ES-I3 (cell line): ENCODE measurements at regions not wholly inside any gene's neighbourhood (a gene's known extent, or its start where the extent isn't known, plus 50 kb on each side); places are given as distances from the start of the nearest gene placed in this dataset.

Source experiments
- H3K36me3 ChIP-seq: 2 replicates; pipeline ENCODE4 v1.6.1; 2013; ENCODE audit warnings: mild to moderate bottlenecking, low read length, control low read depth, moderate library complexity; ENCODE audit not compliant: insufficient read depth
- H3K4me1 ChIP-seq: 2 replicates; pipeline ENCODE4 v1.6.1; 2013; ENCODE audit warnings: mild to moderate bottlenecking, control low read depth, low read length; ENCODE audit not compliant: insufficient read depth
- H3K9ac ChIP-seq: 2 replicates; pipeline ENCODE4 v1.6.1; 2013; ENCODE audit warnings: low read depth, mild to moderate bottlenecking, low read length, moderate library complexity
- H3K9me3 ChIP-seq: 2 replicates; pipeline ENCODE4 v1.6.1; 2013; ENCODE audit warnings: mild to moderate bottlenecking, low read length, moderate library complexity; ENCODE audit not compliant: control insufficient read depth, insufficient read depth

GRCh38 chr2:78601113-78601512, 424.4 kb upstream of the REG3G start:
- no peaks in the 10 kb centered on the region for H3K9me3 ChIP-seq
- no peak overlapping the region for H3K9ac ChIP-seq
- H3K36me3 ChIP-seq, result no peaks in the 10 kb centered on the region
- no peaks in the 10 kb centered on the region for H3K4me1 ChIP-seq

DNA sequence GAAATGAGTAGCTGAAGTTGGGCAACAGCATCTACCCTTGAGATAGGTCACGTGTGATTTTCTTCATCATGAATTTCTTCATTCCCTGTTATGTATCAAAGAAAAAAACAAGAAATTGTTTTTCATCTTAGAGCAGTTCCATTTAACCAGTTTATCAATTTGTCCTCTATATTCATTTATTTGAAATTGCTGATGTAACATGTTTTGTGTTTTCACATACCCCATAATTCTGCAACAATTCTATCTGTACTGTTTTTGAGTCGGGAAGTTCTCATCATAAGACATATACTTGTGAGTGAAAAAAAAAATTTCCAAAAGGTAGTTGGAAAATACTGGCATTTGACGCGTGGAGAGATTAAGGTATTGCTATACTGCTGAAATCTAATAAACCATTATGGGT, 422.6 kb upstream of the REG3G start:
- H3K36me3 ChIP-seq, result no peaks in the 10 kb centered on the region
- H3K9ac ChIP-seq, result no peak overlapping the region
- no peaks in the 10 kb centered on the region; the same call in 1 of the 2 replicates for H3K4me1 ChIP-seq
- no peaks in the 10 kb centered on the region for H3K9me3 ChIP-seq

- H3K9ac ChIP-seq, result no peak overlapping the region
- no peaks in the 10 kb centered on the region; the same call in 1 of the 2 replicates for H3K4me1 ChIP-seq
- H3K9me3 ChIP-seq, result no peaks in the 10 kb centered on the region
- H3K36me3 ChIP-seq, result no peaks in the 10 kb centered on the region
Observed at GRCh38 chr2:78606895-78607294, 418.6 kb upstream of the REG3G start.

GRCh38 chr2:78614726-78615125, 410.8 kb upstream of the REG3G start:
- H3K9ac ChIP-seq, result no peak overlapping the region
- no peaks in the 10 kb centered on the region for H3K4me1 ChIP-seq
- no peaks in the 10 kb centered on the region for H3K36me3 ChIP-seq
- H3K9me3 ChIP-seq, result no peaks in the 10 kb centered on the region

DNA sequence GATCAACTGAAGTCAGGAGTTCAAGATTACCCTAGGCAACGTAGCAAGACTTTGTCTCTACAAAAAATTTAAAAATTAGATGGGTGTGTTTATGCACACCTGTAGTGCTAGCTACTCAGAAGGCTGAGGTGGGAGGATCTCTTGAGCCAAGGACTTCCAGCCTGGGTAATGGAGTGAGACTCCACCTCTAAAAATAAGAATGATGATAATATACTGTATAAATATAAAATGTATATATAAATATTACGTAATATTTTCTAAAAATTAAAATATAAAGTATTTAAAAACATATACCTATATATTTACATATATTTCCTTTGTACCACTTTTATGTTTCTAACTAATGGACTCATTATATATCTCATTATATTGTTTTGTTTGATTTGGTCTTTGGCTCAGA, 409.5 kb upstream of the REG3G start:
- Histone ChIP-seq H3K4me1 (no peaks in the 10 kb centered on the region), H3K9me3 (no peaks in the 10 kb centered on the region), H3K36me3 (no peaks in the 10 kb centered on the region), H3K9ac (no peak overlapping the region)

DNA sequence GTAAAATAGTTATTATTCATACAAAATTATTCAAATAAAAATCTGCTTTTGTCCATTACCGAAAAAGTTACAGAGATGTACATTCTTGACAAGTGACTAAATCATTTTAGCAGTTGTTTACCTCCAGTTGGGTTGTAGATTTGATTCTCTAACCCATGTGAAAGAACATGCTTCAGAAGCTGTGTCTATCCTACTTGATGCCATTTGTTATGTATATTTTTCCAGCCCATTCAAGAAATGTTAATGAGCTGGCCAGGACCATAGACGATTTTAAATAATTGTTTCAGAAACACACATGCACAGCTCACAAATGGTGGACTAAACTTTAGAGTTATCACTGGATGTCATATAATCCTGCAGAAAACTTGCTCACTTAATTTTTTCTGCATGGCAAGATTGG, 391.1 kb upstream of the REG3G start:
- H3K9ac ChIP-seq, result no peak overlapping the region
- H3K36me3 ChIP-seq, result no peaks in the 10 kb centered on the region
- H3K9me3 ChIP-seq, result no peaks in the 10 kb centered on the region
- H3K4me1 ChIP-seq, result no peaks in the 10 kb centered on the region

DNA sequence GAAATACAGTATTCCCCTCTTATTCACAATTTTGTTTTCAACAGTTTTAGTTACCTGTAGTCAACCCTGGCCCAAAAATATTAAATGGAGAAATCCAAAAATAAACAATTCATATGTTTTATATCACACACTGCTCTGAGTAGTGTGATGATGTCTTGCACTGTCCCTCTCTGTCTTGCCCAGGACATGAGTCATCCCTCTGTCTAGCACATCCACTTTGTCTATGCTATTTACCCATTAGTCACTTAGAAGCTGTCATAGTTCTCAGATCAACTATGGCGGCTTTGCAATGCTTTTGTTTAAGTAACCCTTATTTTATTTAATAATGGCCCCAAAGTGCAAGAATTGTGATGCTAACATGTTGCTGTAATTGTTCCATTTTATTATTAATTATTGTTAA, 380.6 kb upstream of the REG3G start:
- Histone ChIP-seq H3K9me3 (no peaks in the 10 kb centered on the region), H3K9ac (no peak overlapping the region), H3K4me1 (no peaks in the 10 kb centered on the region), H3K36me3 (no peaks in the 10 kb centered on the region)

DNA sequence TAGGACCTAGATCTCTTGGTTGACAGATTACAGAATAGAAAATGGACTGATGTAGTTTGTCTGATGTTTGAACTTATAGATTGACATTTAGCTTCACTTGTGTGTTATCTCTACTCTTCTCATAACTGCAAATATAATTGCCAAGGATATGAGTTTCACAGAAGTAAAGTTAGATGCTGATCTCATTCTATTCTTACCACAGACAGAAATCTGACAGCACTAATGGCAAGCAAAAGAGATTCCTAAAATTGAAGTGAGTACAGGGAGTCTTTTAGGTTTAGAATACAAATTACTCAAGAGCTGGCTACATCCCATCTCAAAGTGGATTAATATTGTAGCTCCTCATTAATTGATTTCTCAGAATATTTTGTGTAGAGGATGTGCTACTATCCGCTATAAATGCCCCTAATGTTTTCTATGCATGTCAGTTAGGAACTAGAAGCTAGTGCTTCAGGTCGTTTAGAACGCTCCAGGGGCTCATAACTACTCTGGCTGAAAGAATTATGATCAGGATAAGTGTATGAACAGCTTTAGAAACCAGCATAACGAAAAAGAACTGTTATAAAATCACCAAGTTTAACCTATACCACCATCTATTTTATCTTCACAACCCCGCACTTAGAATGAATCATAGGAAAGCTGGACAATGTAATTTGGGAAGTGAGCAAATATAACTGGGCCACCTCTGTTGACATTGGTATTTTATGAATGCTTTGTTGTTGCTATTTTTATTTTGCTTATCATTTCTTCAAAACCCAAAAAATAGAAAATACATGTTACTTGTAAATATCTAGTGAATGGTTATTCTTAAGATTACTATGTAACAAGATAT, 378.8 kb upstream of the REG3G start:
- Histone ChIP-seq H3K4me1 (no peaks in the 10 kb centered on the region), H3K9ac (no peak overlapping the region), H3K36me3 (no peaks in the 10 kb centered on the region), H3K9me3 (no peaks in the 10 kb centered on the region)

DNA sequence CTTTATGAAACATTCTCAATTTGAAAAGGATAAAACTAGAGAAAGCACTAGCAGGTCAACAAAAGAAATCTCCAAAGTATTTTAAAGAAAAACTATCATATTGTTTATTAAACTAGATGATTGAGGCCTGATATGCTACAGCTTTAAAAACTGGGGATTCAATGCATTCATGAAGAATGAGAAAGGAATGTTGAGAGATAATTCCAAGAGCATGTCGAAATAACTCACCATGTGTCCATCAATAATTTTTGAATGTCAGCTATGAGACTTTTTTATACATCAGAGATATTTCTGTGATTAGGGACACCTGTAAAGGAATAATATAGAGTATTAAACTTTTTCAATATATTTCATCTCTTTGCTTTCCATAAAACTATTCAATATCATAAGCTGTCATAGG, 376.9 kb upstream of the REG3G start:
- Histone ChIP-seq H3K9me3 (no peaks in the 10 kb centered on the region), H3K4me1 (no peaks in the 10 kb centered on the region), H3K9ac (no peak overlapping the region), H3K36me3 (no peaks in the 10 kb centered on the region)

DNA sequence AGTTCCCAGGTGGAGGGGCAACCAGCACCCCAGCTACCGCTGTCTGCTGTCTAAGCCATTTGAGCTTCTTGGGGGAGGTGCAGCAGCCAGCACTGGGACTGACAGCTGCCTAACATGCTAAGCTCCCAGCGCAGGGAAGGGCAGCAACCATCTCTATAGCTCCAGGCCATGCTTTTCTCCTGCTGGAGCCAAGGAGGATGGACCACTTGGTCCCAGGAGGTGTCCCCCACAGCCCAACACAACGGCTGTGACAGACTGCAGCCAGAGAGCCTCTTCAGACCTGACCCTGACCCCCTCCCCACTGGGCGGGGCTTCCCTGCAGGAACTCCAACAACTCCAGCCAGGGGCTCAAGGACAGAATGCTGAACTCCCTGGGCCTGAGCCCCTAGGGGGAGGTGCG, 370.6 kb upstream of the REG3G start:
- H3K4me1 ChIP-seq, result no peaks in the 10 kb centered on the region
- H3K9me3 ChIP-seq, result no peaks in the 10 kb centered on the region
- no peaks in the 10 kb centered on the region for H3K36me3 ChIP-seq
- no peak overlapping the region for H3K9ac ChIP-seq

DNA sequence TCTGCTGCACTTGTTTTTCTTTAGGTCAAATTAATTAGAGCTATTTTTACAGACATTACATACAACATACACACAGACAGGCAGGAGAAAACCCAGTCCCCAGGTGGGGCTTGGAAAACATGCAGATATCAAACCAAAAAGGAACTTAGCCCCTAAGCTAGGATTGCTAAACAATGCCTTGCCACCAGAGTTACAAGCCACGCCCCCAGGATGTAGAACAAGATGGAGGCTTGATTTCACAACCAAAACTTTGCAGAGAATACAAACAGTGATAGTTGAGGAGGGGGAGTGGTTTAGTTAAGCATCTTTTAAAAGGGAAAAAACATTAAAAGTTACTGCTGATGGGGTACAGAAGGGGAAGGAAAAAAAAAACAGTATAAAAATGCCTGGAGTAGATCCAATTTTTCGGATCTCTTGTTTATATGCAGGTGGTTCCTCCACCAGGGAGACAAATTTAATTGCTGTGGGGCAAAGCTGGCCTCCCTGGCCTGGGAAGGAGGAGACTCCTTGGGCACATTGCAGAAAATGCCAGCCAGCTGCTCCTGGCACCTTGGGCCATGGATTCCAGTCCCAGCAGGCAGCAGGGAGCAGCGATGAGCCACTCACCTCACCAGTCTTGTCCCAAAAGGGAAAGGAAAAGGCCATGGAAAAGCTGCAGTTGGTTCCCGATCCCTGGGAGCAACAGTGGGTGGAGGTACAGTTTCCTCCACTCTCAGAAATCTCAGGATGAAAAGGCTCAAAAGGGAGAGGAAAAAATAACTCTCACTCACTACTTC, 348.4 kb upstream of the REG3G start:
- Histone ChIP-seq H3K9ac (no peak overlapping the region; the same call in 1 of the 2 replicates), H3K9me3 (no peaks in the 10 kb centered on the region), H3K4me1 (no peaks in the 10 kb centered on the region; the same call in 1 of the 2 replicates), H3K36me3 (no peaks in the 10 kb centered on the region)

DNA sequence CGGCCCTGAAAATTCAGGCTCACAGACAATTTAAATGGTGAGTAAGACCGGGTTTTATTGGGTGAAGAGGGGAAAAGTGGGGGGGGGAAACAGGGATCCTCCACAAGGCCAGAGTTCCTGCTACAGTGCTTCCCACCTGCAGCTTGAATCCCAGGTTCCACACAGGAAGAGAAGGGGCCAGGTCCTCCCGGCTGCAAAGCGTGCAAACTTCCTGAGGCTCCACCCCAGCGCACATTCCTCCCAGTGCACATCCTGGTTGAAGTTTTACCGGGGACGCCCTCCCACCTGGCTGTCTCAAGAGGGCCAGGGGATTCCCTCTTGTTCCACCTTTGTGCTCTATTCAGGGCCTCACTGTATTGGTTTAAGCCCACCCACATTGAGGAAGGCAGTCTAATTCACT, 347.7 kb upstream of the REG3G start:
- Histone ChIP-seq H3K4me1 (no peaks in the 10 kb centered on the region; the same call in 1 of the 2 replicates), H3K9me3 (no peaks in the 10 kb centered on the region), H3K9ac (no peak overlapping the region), H3K36me3 (no peaks in the 10 kb centered on the region)

- no peak overlapping the region for H3K9ac ChIP-seq
- no peaks in the 10 kb centered on the region for H3K36me3 ChIP-seq
- no peaks in the 10 kb centered on the region; the same call in 1 of the 2 replicates for H3K4me1 ChIP-seq
- H3K9me3 ChIP-seq, result no peaks in the 10 kb centered on the region
Observed at GRCh38 chr2:78681386-78681785, 344.1 kb upstream of the REG3G start.

DNA sequence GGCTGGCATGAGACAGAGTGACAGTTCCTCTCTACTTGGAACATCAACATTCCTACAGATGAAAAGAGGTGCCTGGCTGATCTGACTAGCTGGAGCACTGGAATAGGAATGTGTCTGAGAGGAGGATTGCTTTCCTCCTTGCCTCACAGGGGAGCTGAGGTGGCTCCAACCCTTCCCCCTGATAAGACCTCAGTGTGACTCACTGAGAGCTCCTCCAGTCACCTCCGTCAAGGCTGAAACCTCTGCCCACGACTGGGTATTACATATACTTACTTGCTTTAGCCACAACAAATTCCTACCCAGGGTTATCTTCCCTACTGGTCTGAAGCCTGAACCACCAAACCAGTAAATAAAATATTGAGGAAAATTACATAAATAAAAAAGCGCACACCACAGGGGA, 342.7 kb upstream of the REG3G start:
- H3K9ac ChIP-seq, result no peak overlapping the region
- no peaks in the 10 kb centered on the region for H3K4me1 ChIP-seq

GRCh38 chr2:78686625-78687153, 338.8 kb upstream of the REG3G start:
- Histone ChIP-seq H3K9me3 (no peaks in the 10 kb centered on the region), H3K4me1 (no peaks in the 10 kb centered on the region), H3K9ac (no peak overlapping the region), H3K36me3 (no peaks in the 10 kb centered on the region)

More for the DNA sequence above, 342.7 kb upstream of the REG3G start:
- H3K36me3 ChIP-seq, result no peaks in the 10 kb centered on the region
- no peaks in the 10 kb centered on the region for H3K9me3 ChIP-seq
